SHP77 (cell line): ENCODE measurements at regions not wholly inside any gene's neighbourhood (a gene's known extent, or its start where the extent isn't known, plus 50 kb on each side); places are given as distances from the start of the nearest gene placed in this dataset.

Experiments used
- DNase-seq, 2 experiments: peaks; one replicate each; lab custom pipeline; 2025; lab: John Stamatoyannopoulos, UW

DNA sequence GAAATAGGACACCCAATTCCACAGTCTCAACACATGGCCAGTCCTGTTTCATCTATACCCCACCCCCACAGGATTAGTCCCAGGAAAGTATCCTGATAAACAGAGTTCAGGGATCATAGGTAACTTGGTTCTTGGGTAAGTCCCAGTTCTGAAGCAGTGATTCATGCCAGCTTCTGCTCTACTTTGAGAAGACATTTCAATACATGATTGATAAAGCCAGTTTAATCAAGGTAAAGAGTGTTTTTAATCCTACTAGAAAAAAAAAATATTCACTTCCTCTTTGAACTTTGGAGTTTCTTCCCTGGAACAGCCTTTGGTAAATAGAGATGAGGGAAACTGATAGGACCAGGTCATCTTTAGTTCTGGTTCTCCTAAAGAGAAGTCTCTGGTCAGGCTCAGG lies 142.4 kb downstream of the TLR5 start:
- DNase-seq, result no peak

- DNase-seq, result no peak
Measured at GRCh38 chr1:223001653-223002634, 141.1 kb downstream of the TLR5 start.

DNA sequence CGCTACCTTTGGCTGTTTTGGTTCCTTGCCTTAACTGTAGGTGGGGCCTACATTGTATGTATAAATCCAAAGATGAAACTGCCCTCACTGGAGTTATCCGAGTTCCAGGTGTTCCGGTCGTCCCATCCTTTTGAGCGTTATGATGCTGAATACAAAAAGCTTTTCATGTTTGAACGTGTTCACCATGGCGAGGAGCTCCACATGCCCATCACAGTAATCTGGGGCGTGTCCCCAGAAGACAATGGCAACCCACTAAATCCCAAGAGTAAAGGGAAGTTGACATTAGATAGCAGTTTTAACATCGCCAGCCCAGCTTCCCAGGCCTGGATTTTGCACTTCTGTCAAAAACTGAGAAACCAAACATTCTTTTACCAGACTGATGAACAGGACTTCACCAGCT lies 139.5 kb downstream of the TLR5 start:
- no peak for DNase-seq

DNA sequence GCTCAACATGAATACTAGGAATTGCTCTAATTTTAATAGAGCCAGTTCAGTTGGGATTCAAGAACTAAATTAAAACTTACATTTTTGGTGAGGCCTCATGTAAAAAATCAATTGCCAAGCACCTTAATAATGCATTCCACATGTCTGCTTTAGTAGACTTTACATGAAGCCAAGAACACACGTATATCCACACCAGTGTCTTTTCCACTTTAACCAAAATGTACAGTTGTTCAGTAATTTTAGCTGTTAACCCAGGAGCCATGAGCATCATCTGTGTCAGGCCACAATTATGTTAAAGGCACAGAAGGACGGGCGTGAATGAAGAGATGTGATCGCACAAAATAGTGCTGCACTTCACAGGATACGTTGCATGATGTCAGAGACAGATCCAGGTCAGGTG lies 136.7 kb downstream of the TLR5 start:
- no peak for DNase-seq

- no peak for DNase-seq
Measured at GRCh38 chr1:223006917-223007648, 136.0 kb downstream of the TLR5 start.

- DNase-seq, result no peak
Measured at GRCh38 chr1:223007935-223008334, 135.1 kb downstream of the TLR5 start.

DNA sequence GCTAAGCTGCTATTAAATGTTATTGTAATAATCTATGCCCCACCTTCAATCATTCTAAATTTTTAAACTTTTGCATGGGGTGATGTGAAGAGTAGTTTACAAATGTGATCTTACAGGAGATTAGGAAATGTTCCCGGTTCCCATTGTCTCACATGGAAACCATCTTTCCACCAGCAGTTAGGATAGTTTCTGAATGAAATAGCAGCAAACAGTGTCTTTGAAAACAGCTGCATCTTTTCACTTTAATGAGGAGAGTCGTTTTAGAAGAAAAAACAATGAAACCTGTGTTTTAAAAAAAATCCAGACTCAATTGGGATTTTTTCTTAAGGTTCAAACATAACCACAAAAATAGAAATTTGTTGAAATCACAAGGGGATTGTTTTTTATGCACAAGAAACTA lies 134.2 kb downstream of the TLR5 start:
- no peak for DNase-seq

DNA sequence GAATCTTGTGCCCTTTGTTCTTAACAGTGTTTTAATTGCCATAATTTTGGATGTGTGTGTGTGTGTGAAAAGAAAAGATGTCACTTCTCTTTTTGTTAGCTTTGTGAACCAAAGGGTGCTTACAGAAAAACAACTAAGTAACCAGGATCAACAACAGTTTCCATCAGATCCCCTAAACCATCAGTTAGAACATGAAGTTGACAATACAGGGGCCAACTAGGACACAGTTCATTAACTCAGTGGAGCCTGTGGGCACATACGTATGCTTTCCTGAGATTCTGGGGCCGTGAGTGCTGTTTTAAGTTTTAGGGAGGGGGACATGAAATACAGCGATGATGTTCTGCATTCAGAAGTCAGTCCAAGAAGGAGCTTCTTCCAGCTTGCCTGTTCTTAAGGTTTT lies 133.6 kb downstream of the TLR5 start:
- DNase-seq, result no peak

- DNase-seq, result no peak
Measured at GRCh38 chr1:223010582-223011504, 132.2 kb downstream of the TLR5 start.

DNA sequence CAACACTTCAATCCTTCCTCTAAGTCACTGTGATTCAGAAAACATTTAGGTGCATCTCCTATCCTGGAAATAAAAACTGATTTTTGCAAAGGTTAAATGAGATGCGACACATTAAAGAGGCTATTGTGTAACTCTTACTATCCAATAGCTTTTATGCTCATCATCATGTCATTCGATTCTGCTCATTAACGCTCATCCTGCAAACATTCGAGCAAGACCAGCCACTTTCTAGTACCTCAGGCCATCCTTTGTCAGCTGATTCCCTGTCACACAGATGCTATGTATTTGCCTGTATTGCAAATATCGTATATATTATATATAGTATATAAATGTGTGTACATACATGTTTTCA lies 131.6 kb downstream of the TLR5 start:
- DNase-seq, result no peak

GRCh38 chr1:223012176-223012788 lies 130.8 kb downstream of the TLR5 start:
- DNase-seq, result no peak

DNA sequence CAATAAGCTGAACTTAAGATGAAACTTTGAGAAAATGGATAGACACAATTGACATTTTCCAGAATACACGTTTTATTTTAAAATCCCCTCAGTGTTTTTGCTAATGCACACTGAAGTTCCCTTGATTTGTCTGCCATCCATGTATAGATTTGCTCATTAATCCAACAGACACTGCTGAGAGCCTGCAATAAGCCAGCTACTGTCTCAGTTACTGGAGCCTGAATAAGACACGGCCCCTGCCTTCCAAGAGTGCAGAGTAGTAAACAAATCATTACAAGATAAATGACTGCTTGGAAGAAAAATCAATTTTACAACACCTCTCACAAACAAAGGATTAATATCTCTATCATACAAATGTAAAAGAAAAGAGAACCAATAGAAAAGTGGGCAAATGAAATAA lies 130.1 kb downstream of the TLR5 start:
- no peak for DNase-seq

- DNase-seq, result no peak
Measured at GRCh38 chr1:223014142-223014873, 128.7 kb downstream of the TLR5 start.

DNA sequence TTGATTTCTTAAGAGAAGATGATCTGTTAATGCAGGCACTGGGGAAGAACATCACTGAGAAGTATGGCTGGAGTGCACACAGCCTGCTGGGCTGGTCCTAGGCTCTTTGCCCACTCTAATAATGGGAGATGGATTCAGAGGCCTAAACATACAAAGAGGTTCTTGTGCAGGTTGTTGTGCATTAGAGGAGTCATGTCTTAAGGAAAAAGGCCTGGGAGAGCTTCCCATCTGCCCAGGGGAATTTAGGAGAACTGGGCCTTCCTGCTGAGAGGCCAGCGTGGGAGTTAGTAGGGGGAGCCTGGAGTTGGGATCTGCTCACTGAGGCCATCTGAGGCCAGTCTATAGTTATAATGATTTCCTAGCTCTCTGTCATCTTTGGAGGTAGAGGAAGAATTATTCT lies 126.7 kb downstream of the TLR5 start:
- DNase-seq, result no peak

DNA sequence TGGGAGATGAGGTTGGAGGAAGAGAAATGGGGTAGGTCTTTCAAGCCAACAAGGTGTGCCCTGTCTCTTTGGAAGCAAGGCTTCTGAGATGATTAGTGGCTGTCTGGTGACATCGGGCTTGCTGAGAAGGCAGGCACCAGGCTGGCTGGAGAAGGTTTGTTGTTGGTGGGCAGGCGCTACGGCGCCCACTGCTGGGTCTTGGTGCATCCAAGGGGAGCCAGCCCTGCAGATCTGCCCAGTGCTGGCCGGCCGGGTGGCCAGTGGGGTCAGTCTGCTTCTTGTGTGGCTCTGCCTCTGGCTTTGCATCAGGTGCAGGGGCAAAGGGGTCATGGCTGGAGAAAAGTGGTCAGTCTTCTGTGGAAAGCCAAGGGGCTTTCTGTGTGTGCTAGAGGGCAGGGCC lies 126.2 kb downstream of the TLR5 start:
- DNase-seq, result no peak

GRCh38 chr1:223017291-223017690 lies 125.8 kb downstream of the TLR5 start:
- no peak for DNase-seq

DNA sequence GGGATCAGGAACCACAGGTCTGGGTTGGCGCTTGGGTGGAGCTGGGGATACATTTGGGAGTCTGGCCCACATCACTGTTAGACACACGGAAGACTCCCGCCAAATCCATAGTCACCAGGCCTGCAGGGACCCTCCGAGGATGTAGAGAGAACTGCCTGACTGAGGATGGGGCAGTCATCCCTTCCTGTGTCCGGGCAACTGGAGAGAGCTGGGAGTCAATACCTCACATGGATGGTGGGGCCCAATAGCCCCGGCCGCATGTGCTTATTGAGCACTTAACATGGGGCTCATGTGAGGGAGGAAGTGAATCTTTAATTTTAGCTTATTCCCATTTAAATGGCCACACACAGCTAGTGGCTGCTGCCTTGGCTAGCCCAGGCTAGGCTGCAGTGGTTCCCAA lies 124.5 kb downstream of the TLR5 start:
- DNase-seq, result no peak

DNA sequence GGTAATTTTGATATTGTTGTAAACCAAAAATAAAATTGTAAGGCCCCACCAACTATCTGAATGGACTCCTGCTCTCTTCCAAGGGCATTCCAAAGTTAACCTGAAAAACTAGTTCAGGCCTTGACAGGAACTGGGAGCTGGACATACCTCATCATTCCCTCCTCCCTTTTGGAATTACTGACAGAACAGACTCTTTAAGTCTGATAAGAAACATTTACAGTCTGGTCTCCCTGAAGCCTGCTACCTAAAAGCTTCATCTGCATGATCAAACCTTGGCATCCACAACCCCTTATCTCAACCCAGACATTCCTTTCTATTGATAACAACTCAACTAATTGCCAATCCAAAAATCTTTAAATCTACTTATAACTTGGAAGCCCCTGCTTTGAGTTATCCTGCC lies 123.8 kb downstream of the TLR5 start:
- no peak for DNase-seq

- no peak for DNase-seq
Measured at GRCh38 chr1:223020770-223021169, 122.3 kb downstream of the TLR5 start.

- no peak for DNase-seq
Measured at GRCh38 chr1:223022641-223023473, 120.2 kb downstream of the TLR5 start.
